Testis (tissue), 2 donors: ENCODE measurements at regions not wholly inside any gene's neighbourhood (a gene's known extent, or its start where the extent isn't known, plus 50 kb on each side); places are given as distances from the start of the nearest gene placed in this dataset.

ENCODE experiments used
- POLR2A ChIP-seq: fragments of 450-650 bp; IDR thresholded peaks from one replicate; pipeline ENCODE4 v1.6.1; 2017; ENCODE audit warnings: antibody characterized with exemption, mild to moderate bottlenecking, moderate library complexity
- TF ChIP-seq, protein P1 (sequence below), 3 experiments: fragments of 450-650 bp in 2 of 3; fragments of 200-600 bp in 1 of 3; sonication (generic) in 1 of 3; IDR thresholded peaks; one replicate each; pipeline ENCODE4 v1.5.1; 2016 to 2019; ENCODE audit warnings: antibody characterized with exemption in 3 of 3, mild to moderate bottlenecking in 2 of 3, moderate library complexity in 1 of 3

DNA sequence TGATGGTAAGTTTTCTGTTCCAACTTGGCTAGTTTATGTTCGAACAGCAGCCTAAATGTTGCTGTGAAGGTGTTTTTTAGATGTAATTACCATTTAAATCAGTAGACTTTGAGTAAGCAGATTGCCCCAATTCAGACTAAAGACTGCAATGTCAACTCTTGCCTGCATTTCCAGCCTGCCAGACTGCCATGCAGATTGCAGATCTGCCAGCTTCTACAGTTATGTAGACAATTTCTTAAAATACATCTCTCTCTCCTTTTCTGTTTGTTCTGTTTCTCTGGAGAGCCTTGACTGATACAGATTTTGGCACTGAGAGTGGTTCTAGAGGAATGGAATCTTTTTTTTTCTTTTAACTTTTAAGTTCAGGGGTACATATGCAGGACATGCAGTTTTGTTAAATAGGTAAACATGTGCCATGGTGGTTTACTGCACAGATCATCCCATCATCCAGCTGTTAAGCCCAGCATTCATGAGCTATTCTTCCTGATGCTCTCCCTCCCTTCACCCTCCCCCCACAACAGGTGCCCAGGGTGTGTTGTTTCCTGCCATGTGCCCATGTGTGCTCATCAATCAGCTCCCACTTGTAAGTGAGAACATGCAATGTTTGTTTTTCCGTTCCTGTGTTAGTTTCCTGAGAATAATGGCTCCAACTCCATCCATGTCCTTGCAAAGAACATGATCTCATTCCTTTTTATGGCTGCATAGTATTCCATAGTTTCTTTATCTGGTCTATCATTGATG is 227.8 kb downstream of the CPE start:
- TF ChIP-seq, protein P1, sequence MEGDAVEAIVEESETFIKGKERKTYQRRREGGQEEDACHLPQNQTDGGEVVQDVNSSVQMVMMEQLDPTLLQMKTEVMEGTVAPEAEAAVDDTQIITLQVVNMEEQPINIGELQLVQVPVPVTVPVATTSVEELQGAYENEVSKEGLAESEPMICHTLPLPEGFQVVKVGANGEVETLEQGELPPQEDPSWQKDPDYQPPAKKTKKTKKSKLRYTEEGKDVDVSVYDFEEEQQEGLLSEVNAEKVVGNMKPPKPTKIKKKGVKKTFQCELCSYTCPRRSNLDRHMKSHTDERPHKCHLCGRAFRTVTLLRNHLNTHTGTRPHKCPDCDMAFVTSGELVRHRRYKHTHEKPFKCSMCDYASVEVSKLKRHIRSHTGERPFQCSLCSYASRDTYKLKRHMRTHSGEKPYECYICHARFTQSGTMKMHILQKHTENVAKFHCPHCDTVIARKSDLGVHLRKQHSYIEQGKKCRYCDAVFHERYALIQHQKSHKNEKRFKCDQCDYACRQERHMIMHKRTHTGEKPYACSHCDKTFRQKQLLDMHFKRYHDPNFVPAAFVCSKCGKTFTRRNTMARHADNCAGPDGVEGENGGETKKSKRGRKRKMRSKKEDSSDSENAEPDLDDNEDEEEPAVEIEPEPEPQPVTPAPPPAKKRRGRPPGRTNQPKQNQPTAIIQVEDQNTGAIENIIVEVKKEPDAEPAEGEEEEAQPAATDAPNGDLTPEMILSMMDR (IDR thresholded peaks at IDR 0.05) = no peak
- TF ChIP-seq POLR2A = no peak
